LoVo (cell line): ENCODE measurements at regions not wholly inside any gene's neighbourhood (a gene's known extent, or its start where the extent isn't known, plus 50 kb on each side); places are given as distances from the start of the nearest gene placed in this dataset.

Source experiments
- DNase-seq: peaks from one replicate; pipeline ENCODE4 v3.0.0-alpha.2; 2016; ENCODE audit warnings: low spot score

- no peak for DNase-seq
These were observed 1183.0 kb upstream of the CDH18 start for GRCh38 chr5:21171038-21171437.

GRCh38 chr5:21168557-21168956 lies 1180.6 kb upstream of the CDH18 start:
- no peak for DNase-seq

DNA sequence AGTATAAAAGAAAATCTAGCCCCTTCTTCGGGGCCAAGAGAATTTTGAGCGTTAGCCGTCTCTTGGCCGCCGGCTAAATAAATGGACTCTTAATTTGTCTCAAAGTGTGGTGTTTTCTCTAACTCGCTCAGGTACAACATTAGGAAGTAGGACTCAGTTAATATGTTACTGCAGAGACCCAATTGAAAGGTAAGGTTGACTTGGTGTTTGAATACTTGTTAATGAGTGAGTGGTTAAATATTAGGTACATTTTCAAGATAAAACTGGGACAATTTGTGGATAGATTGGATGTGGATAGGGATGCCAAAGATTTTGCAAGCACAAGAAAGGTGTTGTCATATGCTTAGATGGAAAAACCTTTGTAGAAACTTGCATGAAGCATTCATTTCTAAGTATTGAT lies 1177.3 kb upstream of the CDH18 start:
- no peak for DNase-seq

GRCh38 chr5:21164425-21164824 lies 1176.4 kb upstream of the CDH18 start:
- DNase-seq: no peak

GRCh38 chr5:21159510-21160059 lies 1171.6 kb upstream of the CDH18 start:
- no peak for DNase-seq

- no peak for DNase-seq
These were observed 1166.5 kb upstream of the CDH18 start for GRCh38 chr5:21154526-21154925.

- DNase-seq: peak; percentile 73
These were observed 1164.6 kb upstream of the CDH18 start for GRCh38 chr5:21152611-21153010.

DNA sequence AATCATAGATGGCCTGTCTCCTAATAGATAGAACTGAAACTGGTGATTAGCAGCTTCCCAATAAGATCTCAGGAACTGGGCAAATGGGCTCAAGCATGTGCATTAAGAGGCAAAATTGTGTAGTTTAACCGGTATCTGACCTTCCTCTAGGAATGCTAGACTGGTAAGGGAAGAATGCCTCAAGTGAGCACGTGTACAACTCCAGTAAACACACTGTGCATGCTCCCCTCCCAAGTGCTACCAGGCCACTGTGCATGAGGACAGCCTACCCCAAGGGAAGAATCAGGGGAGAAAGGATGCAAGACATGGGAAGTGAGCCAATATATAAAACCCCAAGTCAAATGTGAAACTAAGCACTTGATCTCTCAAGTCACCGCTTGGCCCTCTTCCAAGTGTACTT lies 1157.4 kb upstream of the CDH18 start:
- DNase-seq: no peak

DNA sequence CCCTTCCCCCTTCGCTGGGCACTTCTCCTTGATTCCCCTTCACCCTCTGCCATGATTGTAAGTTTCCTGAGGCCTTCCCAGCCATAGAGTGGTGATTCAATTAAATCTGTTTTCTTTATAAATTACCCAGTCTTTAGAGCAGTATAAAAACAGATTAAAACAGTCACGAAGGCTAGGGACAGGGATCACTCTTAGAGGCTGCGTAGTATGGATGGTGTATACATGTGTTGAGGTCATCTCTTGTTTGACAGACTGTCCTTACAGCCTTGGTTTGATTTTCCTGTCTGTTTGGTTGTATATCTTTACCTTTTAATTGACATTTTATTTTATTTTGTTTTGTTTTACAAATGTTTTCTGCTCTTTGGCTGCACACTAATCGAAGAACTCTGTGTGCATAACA lies 1155.7 kb upstream of the CDH18 start:
- no peak for DNase-seq

GRCh38 chr5:21142791-21143190 lies 1154.8 kb upstream of the CDH18 start:
- DNase-seq: no peak

- DNase-seq: no peak
These were observed 1153.0 kb upstream of the CDH18 start for GRCh38 chr5:21140987-21141386.

DNA sequence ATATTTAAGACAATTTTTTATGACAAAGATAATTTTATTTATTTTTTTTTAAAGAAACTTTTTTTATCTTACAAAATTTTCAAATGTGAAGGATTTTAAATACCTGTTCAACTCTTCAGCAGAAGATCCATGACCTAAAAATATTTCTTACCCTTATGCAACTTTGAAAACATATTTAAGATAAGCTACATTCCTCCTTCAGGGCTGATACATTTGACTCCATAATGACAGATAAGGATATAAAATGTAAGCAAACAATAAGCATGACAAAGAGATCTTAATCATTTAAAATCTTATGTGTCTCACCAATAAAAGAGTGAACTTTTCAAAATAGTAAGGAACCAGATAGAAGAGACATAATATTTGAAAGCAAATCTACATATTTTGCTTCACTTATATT lies 1138.2 kb upstream of the CDH18 start:
- no peak for DNase-seq

DNA sequence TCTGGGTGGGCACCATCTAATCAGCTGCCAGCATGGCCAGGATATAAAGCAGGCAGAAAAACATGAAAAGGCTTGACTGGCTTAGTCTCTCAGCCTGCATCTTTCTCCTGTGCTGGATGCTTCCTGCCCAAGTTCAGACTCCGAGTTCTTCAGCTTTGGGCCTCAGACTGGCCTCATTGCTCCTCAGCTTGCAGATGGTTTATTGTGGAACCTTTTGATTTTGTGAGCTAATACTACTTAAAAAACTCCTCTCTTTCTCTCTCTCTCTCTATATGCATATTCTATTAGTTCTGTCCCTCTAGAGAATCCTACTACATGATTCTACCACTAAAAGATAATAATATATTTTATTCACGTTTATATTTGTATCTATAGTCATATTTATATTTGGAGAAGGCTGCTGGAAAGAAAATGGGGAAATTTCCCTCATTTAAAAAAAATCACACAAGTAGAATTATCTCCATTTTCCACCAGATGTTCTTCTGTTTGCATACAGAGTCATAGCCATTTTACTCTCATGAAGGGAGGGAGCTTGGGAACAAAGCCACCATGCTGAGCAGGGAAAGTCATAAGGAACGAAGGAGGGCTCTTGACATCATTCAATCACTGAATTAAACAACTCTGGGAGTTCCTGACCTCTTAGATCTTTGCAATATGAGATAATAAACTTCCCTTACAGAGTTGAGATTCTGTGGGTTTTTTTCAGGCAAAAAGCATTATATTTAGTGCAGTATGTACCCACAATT lies 1137.4 kb upstream of the CDH18 start:
- no peak for DNase-seq

DNA sequence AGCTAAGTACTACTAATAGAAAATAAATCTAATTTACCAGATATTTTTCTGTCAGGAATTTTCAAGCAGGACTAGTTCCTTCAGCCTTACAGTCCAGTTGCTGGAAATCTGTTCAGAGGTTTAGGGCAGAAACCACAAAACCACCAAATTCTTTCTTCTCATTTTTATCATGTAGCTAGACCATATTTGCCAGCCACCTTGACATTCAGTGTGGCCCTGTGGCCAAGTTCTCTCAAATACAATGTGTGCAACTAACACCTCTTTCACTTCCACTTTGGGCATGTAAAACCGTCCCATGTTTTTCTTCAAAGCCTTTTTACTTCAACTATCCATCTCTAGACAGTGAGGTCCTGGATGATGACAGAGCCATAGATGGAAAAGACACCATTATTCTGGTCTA lies 1133.2 kb upstream of the CDH18 start:
- DNase-seq: no peak

DNA sequence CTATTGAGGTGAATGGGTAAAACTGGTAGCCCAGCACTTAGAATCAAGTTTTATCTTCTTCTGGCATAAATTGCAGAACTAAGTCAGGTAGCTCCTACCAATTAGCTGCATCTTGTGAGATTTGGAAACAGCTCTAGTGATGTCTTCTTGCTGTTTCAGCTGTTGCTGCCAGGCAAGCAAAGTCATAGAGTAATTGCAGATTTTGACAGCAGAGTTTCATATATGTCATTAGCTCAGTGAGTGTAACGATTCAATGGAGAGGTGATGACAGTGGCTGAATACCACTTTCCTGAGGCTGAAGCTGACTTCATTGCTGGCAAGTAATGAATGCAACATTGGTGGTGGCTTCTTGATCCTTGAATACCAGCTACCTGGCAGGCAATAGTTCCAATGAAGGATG lies 1109.7 kb upstream of the CDH18 start:
- DNase-seq: no peak

DNA sequence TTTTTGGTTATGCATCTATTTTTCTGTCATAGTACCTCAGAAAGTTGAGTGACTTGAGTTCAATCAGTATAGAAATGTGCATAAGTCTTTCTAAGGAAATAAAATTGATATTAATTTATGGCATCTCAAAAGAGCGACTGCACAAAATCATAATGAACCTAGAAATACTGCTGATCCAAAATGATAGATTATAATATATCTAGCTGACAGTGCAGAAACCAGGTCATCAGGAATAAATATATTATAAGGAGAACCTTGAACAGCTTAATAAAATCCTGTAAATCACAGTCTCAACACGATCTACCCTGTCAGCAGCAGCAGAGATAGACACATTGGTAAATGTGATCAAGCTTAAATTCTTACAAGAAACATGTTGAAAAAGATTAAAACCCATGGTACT lies 1106.6 kb upstream of the CDH18 start:
- DNase-seq: no peak

DNA sequence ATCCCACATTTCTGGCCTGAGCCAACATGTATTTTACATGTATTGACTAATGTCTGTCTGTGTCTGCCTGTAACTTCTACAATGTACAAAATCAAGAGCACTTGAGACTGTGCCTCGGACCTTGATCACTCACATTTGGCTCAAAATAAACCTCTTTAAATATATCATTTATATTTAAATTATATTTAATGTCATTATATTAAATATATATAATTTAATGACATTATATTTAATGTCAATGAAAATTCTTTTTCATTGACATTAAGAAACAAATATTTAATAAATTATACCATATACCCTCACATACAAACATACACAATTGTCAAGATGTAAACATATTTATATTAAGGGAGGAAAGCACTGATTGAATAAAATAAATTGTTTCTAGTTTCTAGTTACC lies 1099.8 kb upstream of the CDH18 start:
- DNase-seq: no peak

DNA sequence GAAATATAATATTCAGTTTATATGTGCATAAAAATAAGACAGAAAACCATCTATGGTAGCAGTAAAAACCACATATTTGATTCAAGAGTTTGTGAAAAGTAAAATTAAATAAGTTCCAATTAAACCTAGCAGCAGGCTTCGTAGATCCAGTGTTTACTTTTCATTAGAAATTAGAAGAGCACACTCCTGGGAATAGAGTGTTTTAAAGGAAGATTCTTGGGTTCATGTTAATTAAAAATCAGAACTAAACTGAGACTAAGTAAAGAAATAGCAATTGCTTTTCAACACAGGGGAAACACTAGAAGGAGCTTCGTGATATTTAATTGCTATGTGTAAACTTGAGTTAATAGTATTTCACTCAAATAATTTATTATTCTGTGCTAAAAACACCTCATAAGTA lies 1097.8 kb upstream of the CDH18 start:
- DNase-seq: no peak

DNA sequence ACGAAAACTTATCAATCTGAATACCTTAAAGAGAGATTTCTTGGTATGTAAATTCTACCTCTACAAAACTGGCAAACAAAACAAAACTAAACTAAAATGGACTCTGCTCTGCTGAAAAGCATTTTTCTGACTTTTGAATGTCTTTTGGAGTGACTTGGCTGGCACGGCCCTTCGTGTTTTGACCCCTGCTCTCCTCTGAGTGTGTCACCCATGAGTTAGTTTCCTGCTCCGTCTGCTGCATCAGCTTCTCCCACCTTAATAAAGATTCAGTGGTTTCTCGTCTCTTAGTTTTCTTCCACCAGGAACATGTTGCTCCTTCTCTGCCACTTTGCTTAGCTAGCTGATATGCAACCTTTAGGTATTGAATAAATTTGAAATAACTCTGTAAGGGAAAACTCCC lies 1084.0 kb upstream of the CDH18 start:
- DNase-seq: no peak

DNA sequence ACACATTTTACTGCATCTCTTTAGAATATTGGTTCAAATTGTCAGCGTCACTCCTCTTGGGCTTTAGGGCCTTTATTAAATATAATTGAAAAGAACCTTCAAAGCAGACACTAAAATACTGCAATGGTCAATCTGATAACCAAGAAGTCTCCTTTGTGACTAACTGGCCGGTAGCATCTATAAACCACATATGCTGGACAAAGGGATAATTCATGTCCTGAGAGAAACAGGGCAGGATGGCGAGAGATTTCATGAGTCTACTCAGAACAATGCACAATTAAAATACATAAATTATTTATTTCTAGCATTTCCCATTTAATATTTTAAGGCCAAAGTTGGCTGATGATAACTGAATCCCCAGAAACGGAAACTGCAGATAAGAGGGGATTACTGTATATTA lies 1083.4 kb upstream of the CDH18 start:
- DNase-seq: no peak

- DNase-seq: no peak
These were observed 1082.9 kb upstream of the CDH18 start for GRCh38 chr5:21070858-21071257.

GRCh38 chr5:21067724-21068123 lies 1079.7 kb upstream of the CDH18 start:
- no peak for DNase-seq

- no peak for DNase-seq
These were observed 1075.1 kb upstream of the CDH18 start for GRCh38 chr5:21063146-21063545.

DNA sequence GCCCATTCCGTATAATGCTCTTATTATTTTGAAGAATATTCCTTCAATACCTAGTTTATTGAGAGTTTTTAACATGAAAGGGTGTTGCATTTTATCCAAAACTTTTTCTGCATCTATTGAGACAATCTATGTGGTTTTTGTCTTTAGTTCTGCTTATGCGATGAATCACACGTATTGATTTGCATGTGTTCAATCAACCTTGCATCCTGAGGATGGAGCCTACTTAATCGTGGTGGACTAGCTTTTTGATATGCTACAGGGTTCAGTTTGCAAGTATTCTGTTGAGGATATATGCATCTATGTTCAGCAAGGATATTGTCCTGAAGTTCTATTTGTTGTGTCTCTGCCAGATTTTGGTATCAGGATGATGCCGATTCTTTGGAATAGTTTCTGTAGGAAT lies 1070.3 kb upstream of the CDH18 start:
- no peak for DNase-seq
